ENCODE measurements at regions not wholly inside any gene's neighbourhood (a gene's known extent, or its start where the extent isn't known, plus 50 kb on each side); places are given as distances from the start of the nearest gene placed in this dataset.

- no TSS peak for BruUV-seq (replicated peaks)
- Histone ChIP-seq H3K36me3 (ENCODE audit: low read depth, low read length) (no peaks in the 10 kb centered on the region), H3F3A (ENCODE audit: low read length, unreplicated experiment) (no peaks in the 10 kb centered on the region), H3K4me2 (ENCODE audit: low read length) (no peak overlapping the region), H4K20me1 (ENCODE audit: low read length) (no peaks in the 10 kb centered on the region), H2AFZ (ENCODE audit: low read length) (no peak overlapping the region), H3K4me3 (ENCODE audit: low read length) (no peak overlapping the region), H3K9me3 (ENCODE audit: low read length) (no peaks in the 10 kb centered on the region), H3K27me3 (ENCODE audit: low read length) (no peaks in the 10 kb centered on the region), H3K79me2 (ENCODE audit: low read length) (no peaks in the 10 kb centered on the region), H3K4me1 (ENCODE audit: insufficient read depth, low read length) (no peaks in the 10 kb centered on the region), H3K27ac (ENCODE audit: low read length) (no peak overlapping the region), H3K9ac (ENCODE audit: low read length) (no peak overlapping the region), H3K9me2 (replicated peaks; ENCODE audit: low read length) (no peaks in the 10 kb centered on the region)
- POLR2A ChIA-PET (ENCODE audit: unreplicated experiment), result no interaction called here
- DNase-seq, result no peak
- ATAC-seq, result no peak
- TF ChIP-seq EZH2 (IDR thresholded peaks at IDR 0.05; ENCODE audit: low read length, unreplicated experiment), result no peak
- no peak for TF ChIP-seq EZH2phosphoT487 (IDR thresholded peaks at IDR 0.05; ENCODE audit: borderline replicate concordance, low read length)
- TF ChIP-seq CTCF (conservative IDR thresholded peaks at IDR 0.05; ENCODE audit: low read depth, low read length), result no peak
- CTCF ChIA-PET, result no interaction called here
- intact Hi-C loops (cut with micrococcal nuclease), result no loop called here
Observed at GRCh38 chr2:147683380-147683779, 161.4 kb upstream of the ACVR2A start.

GRCh38 chr2:147681093-147681492, 163.7 kb upstream of the ACVR2A start:
- Histone ChIP-seq H3K36me3 (ENCODE audit: low read depth, low read length) (no peaks in the 10 kb centered on the region), H3K9me3 (ENCODE audit: low read length) (no peaks in the 10 kb centered on the region), H4K20me1 (ENCODE audit: low read length) (no peaks in the 10 kb centered on the region), H3F3A (ENCODE audit: low read length, unreplicated experiment) (no peaks in the 10 kb centered on the region), H3K79me2 (ENCODE audit: low read length) (no peaks in the 10 kb centered on the region), H3K27ac (ENCODE audit: low read length) (no peak overlapping the region), H2AFZ (ENCODE audit: low read length) (no peak overlapping the region), H3K27me3 (ENCODE audit: low read length) (no peaks in the 10 kb centered on the region), H3K4me3 (ENCODE audit: low read length) (no peak overlapping the region), H3K4me1 (ENCODE audit: insufficient read depth, low read length) (no peaks in the 10 kb centered on the region), H3K4me2 (ENCODE audit: low read length) (no peak overlapping the region), H3K9ac (ENCODE audit: low read length) (no peak overlapping the region), H3K9me2 (replicated peaks; ENCODE audit: low read length) (no peaks in the 10 kb centered on the region)
- ChIA-PET CTCF (no interaction called here), POLR2A (ENCODE audit: unreplicated experiment) (interaction anchor here (0.6 kb wide), 1 partner anchor 10 kb away, joined by 6 read pairs; no protein-coding TSS in a partner anchor)
- BruUV-seq (replicated peaks), result no TSS peak
- intact Hi-C loops (cut with micrococcal nuclease), result no loop called here
- ATAC-seq, result no peak
- no peak for DNase-seq
- no peak for TF ChIP-seq CTCF (conservative IDR thresholded peaks at IDR 0.05; ENCODE audit: low read depth, low read length)
- TF ChIP-seq EZH2phosphoT487 (IDR thresholded peaks at IDR 0.05; ENCODE audit: borderline replicate concordance, low read length), result no peak
- no peak for TF ChIP-seq EZH2 (IDR thresholded peaks at IDR 0.05; ENCODE audit: low read length, unreplicated experiment)

GRCh38 chr2:147679955-147680531, 164.8 kb upstream of the ACVR2A start:
- no TSS peak for BruUV-seq (replicated peaks)
- Histone ChIP-seq H3K4me3 (ENCODE audit: low read length) (no peak overlapping the region), H2AFZ (ENCODE audit: low read length) (no peak overlapping the region), H3K36me3 (ENCODE audit: low read depth, low read length) (no peaks in the 10 kb centered on the region), H3K9me2 (replicated peaks; ENCODE audit: low read length) (no peaks in the 10 kb centered on the region), H3K27me3 (ENCODE audit: low read length) (no peaks in the 10 kb centered on the region), H4K20me1 (ENCODE audit: low read length) (no peaks in the 10 kb centered on the region), H3K79me2 (ENCODE audit: low read length) (no peaks in the 10 kb centered on the region), H3K9me3 (ENCODE audit: low read length) (no peaks in the 10 kb centered on the region), H3K4me1 (ENCODE audit: insufficient read depth, low read length) (no peaks in the 10 kb centered on the region), H3K27ac (ENCODE audit: low read length) (no peak overlapping the region), H3K4me2 (ENCODE audit: low read length) (no peak overlapping the region), H3F3A (ENCODE audit: low read length, unreplicated experiment) (no peaks in the 10 kb centered on the region), H3K9ac (ENCODE audit: low read length) (no peak overlapping the region)
- ATAC-seq (no peak), DNase-seq (no peak)
- no peak for TF ChIP-seq CTCF (conservative IDR thresholded peaks at IDR 0.05; ENCODE audit: low read depth, low read length)
- no peak for TF ChIP-seq EZH2 (IDR thresholded peaks at IDR 0.05; ENCODE audit: low read length, unreplicated experiment)
- no peak for TF ChIP-seq EZH2phosphoT487 (IDR thresholded peaks at IDR 0.05; ENCODE audit: borderline replicate concordance, low read length)
- intact Hi-C loops (cut with micrococcal nuclease), result no loop called here
- ChIA-PET CTCF (no interaction called here), POLR2A (ENCODE audit: unreplicated experiment) (interaction anchor here (0.6 kb wide), 1 partner anchor 645 kb away, joined by 3 read pairs; no protein-coding TSS in a partner anchor)

Measured in PC-3 (cell line).